Activated naive CD4-positive, alpha-beta T cell treated with anti-CD3 and anti-CD28 coated beads, Interleukin-2, amount 50 U/mL, for 24 hours (primary cell): ENCODE measurements at regions not wholly inside any gene's neighbourhood (a gene's known extent, or its start where the extent isn't known, plus 50 kb on each side); places are given as distances from the start of the nearest gene placed in this dataset.

Source experiments
- H3K27ac Mint-ChIP-seq: one replicate; pipeline ENCODE4 v1.8.0; 2021; ENCODE audit warnings: mild to moderate bottlenecking, mixed read lengths
- H3K27me3 Mint-ChIP-seq: one replicate; pipeline ENCODE4 v1.8.0; 2021; ENCODE audit warnings: mixed read lengths
- H3K36me3 Mint-ChIP-seq: one replicate; pipeline ENCODE4 v1.8.0; 2021; ENCODE audit warnings: mixed read lengths
- H3K4me1 Mint-ChIP-seq: one replicate; pipeline ENCODE4 v1.8.0; 2021; ENCODE audit warnings: mixed read lengths
- H3K4me3 Mint-ChIP-seq: one replicate; pipeline ENCODE4 v1.8.0; 2021; ENCODE audit warnings: mild to moderate bottlenecking, mixed read lengths
- H3K9me3 Mint-ChIP-seq: one replicate; pipeline ENCODE4 v1.8.0; 2021; ENCODE audit warnings: mixed read lengths

DNA sequence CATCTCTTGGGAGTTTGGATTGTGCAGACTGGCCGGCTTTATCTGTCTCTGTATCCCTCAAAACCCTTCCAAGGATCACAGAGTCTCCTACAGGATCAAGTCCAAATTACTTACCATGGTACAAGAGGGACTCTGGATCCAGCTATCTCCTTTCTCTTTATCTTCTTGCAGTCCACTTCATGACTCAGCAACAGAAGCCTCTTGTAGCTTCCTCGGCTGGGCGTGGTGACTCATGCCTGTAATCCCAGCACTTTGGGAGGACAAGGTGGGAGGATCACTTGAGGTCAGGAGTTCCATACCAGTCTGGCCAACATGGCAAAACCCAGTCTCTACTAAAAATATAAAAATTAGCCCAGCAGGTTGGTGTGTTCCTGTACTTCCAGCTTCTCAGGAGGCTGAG, 189.7 kb downstream of the BCAT1 start:
- H3K36me3 Mint-ChIP-seq: no peaks in the 10 kb centered on the region
- no peaks in the 10 kb centered on the region for H3K9me3 Mint-ChIP-seq
- H3K27me3 Mint-ChIP-seq: peaks cover 6% of the 10 kb centered on the region
- no peak overlapping the region for H3K27ac Mint-ChIP-seq
- H3K4me1 Mint-ChIP-seq: no peaks in the 10 kb centered on the region
- no peak overlapping the region for H3K4me3 Mint-ChIP-seq

DNA sequence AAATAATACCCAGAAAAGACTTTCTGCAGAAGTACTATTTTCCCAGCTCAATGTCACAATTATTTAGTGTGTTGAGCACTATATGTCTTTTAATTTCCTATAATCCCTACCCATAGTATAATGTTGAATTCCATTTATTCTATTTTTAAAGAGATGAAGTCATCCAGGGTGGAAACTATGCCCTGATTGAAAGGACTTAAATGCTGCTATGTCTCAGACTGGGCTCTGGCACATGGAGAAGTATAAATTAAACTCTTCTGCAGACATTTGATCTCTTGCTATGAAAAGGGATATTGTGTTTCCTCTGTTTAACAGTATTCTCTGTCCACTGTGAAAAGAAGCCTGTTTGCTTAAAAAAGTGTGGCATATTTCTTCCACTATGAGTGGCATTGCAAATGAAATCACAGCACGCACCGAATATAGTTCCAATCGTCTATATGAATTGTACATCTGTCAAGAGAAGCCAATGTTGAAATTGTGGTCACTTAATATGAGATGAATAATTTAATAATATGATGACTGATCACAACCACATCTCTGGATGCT, 192.3 kb downstream of the BCAT1 start:
- Mint-ChIP-seq H3K27ac (no peak overlapping the region), H3K27me3 (peaks cover 9% of the 10 kb centered on the region), H3K36me3 (no peaks in the 10 kb centered on the region), H3K4me3 (no peak overlapping the region), H3K4me1 (no peaks in the 10 kb centered on the region), H3K9me3 (no peaks in the 10 kb centered on the region)

DNA sequence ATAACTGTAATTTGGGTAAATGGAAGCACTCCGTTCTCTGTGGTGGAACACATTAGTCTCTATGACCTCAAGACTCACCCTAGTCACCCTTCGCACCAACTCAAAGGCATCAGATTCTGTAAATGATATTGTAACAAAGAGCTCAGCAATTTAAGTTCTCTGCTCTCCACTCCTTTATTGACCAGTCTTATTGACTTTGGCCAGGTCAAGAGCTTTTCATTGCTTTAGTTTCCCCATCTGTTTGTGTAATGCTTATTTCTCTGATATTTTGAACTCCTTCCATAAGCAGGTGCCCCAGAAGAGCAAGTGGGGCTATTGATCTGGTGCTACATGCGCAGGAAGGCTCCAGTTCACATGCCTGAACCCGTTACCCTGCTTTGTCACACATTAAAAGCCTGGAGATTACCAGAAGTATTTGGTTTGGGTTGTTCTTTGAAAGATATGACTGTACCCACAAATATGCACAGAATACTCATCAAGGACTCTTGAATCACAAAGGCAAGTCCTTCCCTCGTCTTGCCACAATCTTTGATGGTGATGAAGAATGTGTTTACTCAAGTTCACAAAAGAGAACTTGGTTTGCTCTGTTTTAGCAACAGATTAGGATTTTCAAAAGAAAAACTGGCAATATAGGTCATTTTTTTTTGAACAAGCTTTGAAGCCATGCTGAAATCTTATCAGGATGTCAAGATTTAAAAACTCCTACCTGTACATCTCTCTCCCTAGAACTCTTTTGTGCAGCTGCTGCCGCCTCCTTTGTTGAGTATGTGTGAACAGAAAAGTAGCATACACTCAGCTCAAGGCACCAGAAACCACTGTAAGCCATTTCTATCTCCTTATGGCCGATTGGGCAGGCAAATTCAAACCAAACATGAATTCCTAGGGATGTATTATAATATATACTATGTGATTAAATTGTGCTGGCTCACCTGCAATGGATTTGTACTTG, 193.9 kb downstream of the BCAT1 start:
- no peak overlapping the region for H3K27ac Mint-ChIP-seq
- H3K4me3 Mint-ChIP-seq: no peak overlapping the region
- H3K9me3 Mint-ChIP-seq: no peaks in the 10 kb centered on the region

DNA sequence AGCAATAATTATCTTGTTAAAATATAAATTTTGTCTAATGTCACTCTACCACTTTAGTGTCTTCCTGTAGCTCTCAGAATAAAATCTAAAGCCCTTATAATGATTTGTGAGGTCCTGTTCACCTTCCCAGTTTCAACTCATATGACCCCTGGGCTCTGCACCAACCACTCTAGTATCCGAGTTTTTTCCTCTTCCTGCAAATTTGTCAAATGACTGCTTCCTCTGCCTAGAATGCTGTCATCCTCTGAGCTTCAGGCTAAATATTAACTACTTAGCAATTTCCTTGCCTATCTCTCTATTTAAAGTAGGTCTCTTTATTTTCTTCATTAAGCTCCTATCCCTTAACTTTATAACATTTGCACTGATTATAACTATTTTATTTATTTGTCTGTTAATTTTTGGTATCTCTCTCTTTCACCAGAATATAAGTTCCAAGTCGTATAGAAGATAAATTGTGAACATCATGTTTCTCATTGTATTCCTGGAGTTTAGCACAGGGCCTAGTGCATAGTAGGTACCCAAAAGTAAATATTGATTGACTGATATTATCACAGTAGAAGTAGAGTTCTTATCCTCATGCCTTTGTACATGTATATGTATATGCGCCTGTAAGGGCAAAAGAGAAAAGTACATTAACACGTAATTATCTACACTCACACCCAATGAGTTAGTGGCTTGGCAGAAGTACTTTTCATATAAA, 196.0 kb downstream of the BCAT1 start:
- H3K9me3 Mint-ChIP-seq: no peaks in the 10 kb centered on the region
- H3K27me3 Mint-ChIP-seq: peaks cover 9% of the 10 kb centered on the region
- H3K4me3 Mint-ChIP-seq: no peak overlapping the region
- H3K27ac Mint-ChIP-seq: no peak overlapping the region
- no peaks in the 10 kb centered on the region for H3K4me1 Mint-ChIP-seq
- no peaks in the 10 kb centered on the region for H3K36me3 Mint-ChIP-seq

More for the DNA sequence above, 193.9 kb downstream of the BCAT1 start:
- no peaks in the 10 kb centered on the region for H3K36me3 Mint-ChIP-seq
- peaks cover 9% of the 10 kb centered on the region for H3K27me3 Mint-ChIP-seq
- no peaks in the 10 kb centered on the region for H3K4me1 Mint-ChIP-seq

DNA sequence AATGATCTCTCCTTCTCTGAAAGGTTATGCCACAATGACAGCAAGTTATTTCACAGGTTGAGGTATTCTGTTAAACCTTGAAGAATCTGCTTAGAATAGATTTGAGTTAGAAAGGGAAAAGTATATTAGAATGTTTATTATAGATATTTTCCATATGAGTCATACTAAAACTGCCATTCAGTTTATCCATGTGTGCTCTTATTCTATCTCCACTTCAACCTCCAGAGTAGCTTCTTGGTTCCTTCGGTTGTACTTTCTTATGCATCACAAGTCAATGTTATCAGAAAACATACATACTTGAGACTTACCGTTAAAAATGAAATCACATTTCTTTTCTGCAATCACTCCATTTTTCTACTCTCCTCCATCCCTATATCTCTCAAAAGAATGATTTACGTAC, 197.7 kb downstream of the BCAT1 start:
- H3K4me3 Mint-ChIP-seq: no peak overlapping the region

DNA sequence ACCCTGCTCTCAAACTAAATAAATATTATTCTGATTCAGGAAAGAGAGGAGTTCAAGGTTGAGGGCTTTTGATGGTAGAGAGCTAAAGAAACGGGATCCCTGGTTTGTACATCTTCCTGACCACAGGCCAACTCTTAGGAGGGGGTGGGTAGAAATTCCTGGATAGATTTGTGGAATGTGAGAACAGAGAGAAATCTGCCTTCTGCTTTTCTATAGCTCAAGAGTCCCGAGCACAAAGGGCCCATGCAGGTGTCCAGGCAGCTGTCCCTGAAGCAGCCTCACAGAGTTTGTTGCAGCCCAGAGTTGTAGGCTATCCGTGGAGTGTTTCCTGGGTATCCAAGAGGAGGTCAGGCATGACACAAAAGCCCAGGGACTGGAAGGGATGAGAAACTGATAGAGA, 198.6 kb downstream of the BCAT1 start:
- Mint-ChIP-seq H3K27me3 (peaks cover 7% of the 10 kb centered on the region), H3K4me1 (no peaks in the 10 kb centered on the region), H3K4me3 (no peak overlapping the region), H3K27ac (no peak overlapping the region), H3K9me3 (no peaks in the 10 kb centered on the region), H3K36me3 (no peaks in the 10 kb centered on the region)

More for the DNA sequence above, 197.7 kb downstream of the BCAT1 start:
- no peak overlapping the region for H3K27ac Mint-ChIP-seq
- no peaks in the 10 kb centered on the region for H3K36me3 Mint-ChIP-seq
- H3K4me1 Mint-ChIP-seq: no peaks in the 10 kb centered on the region
- H3K27me3 Mint-ChIP-seq: peaks cover 9% of the 10 kb centered on the region
- no peaks in the 10 kb centered on the region for H3K9me3 Mint-ChIP-seq

DNA sequence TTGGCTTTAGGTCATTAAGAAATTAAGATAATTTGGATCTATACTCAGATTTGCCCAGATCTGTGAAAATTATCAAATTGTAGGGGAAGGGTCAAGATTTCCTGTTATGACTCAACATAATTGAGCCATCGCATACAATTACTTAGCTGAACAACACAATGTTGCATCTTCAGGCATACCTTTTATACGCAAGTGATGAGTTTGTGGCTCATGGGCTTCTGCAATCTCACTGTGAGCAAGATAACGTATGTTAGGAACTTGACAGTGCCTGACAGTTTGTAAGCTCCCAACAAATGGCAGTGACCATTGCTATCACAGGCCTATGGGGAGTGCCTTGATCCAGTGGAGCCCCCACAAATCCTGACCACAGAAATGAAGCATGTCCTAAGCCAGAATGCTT, 199.7 kb downstream of the BCAT1 start:
- Mint-ChIP-seq H3K27me3 (peaks cover 3% of the 10 kb centered on the region), H3K36me3 (no peaks in the 10 kb centered on the region), H3K9me3 (no peaks in the 10 kb centered on the region), H3K4me1 (no peaks in the 10 kb centered on the region), H3K27ac (no peak overlapping the region), H3K4me3 (no peak overlapping the region)

DNA sequence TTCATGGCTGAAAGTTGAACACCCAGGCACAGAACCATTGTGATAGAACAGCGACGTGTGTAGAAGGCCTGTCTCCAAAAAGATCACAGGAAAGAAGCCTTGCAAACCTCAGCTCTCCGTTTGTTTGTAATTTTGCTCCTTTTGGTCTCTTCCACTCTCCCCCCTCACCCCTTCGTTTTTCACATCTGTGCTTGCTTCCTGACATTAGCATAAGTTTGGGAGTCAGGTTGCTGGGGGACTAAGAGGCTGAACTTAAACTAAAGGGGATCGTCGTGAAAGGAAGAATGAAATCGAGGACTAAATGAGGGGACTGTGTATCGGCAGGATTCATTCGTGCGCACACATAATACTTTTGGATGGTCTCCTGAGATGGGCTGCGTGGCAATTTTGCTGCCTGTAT, 200.6 kb downstream of the BCAT1 start:
- Mint-ChIP-seq H3K4me3 (no peak overlapping the region), H3K4me1 (no peaks in the 10 kb centered on the region), H3K9me3 (no peaks in the 10 kb centered on the region)

DNA sequence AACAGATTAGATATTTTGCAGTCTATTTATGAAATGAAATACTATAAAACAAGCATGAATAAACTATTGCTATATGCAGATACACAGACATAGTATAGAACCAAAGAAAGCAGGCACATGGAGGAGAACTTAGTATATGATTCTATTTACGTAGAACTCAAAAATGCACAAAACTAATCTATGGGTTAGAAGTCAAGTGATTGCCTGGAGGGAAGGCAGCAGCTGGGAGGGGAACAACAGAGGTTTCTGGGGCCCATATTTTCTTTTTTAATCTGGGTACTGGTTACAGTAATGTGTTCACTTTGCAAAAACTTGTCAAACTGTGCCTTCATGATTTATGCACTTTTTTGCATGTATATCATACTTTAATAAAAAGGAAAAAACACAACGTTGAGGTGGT, 202.0 kb downstream of the BCAT1 start:
- Mint-ChIP-seq H3K27me3 (no peaks in the 10 kb centered on the region), H3K4me1 (no peaks in the 10 kb centered on the region), H3K4me3 (no peak overlapping the region), H3K27ac (no peak overlapping the region), H3K36me3 (no peaks in the 10 kb centered on the region), H3K9me3 (no peaks in the 10 kb centered on the region)

More for the DNA sequence above, 200.6 kb downstream of the BCAT1 start:
- no peak overlapping the region for H3K27ac Mint-ChIP-seq
- peaks cover 2% of the 10 kb centered on the region for H3K27me3 Mint-ChIP-seq
- H3K36me3 Mint-ChIP-seq: no peaks in the 10 kb centered on the region

DNA sequence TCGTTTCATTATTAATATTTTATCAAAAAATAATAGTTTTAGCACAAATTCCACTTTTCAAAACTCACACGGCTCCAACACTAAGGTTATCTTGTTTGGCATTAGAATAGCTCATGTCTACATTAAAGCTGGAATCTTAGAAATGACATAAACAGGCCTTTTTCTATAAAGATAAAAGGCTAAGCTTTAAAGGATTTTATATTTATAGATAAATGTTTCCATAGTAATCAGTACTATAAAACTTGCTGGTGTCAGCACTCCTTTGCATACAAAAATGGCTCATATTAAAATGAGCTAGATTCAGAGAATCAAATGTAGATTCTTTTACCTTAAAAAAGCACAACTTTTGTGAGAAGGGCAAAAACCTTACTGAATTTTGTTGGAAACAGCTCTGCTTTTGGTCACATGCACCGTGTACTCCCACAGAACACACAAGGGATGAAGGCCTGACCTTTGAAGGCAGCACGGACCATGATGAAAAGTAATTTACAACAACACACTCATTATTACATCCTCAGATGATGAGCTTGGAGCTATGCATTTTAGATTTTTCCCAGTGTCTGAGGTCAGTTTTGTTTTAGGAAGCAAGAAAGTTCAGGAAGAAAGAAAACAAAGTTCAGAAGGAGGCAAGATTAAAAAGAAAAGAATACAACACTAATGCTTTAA, 202.8 kb downstream of the BCAT1 start:
- Mint-ChIP-seq H3K9me3 (no peaks in the 10 kb centered on the region), H3K27me3 (no peaks in the 10 kb centered on the region), H3K4me3 (no peak overlapping the region), H3K27ac (no peak overlapping the region), H3K4me1 (no peaks in the 10 kb centered on the region), H3K36me3 (no peaks in the 10 kb centered on the region)

DNA sequence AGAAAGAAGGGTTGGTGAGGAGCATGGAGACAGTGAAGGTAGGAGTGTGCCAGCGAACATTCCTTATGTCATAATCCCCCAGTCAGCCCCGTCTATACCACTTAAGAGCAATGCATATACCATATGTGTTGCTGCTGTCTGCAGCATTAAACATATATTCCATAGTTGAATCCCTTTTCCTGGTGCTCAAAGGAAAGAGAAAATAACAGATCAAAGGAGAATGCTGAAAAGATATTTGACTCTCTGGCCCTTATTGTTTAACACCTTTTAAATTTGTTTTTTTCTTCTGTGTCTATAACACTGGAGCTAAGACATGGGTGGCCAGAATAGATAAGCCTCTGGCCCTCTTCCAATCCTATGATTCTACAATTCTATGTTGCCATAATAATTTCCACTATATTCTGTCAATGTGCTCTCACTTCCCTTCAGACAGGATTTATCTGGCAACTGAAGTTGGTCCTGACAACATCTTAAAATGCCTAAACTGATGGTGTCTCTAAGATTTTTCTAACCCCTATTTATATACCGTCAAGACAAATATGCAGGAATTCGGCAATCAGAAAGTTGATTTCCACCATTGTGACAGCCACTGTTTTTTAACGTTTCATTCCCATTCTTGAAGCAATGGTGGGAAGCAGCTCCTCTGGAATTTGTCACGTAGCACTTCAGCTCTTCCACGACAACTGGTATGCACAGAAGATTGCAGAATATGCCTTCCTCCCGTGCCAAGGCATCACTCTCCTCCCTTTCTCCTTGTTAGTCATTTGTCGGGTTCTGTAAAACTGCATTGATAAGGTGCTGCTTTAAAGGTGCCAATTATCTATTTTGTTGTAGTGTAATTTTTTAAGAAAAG, 204.7 kb downstream of the BCAT1 start:
- H3K9me3 Mint-ChIP-seq: no peaks in the 10 kb centered on the region
- no peaks in the 10 kb centered on the region for H3K27me3 Mint-ChIP-seq
- H3K27ac Mint-ChIP-seq: no peak overlapping the region
- H3K4me1 Mint-ChIP-seq: no peaks in the 10 kb centered on the region
- no peaks in the 10 kb centered on the region for H3K36me3 Mint-ChIP-seq
- H3K4me3 Mint-ChIP-seq: no peak overlapping the region

DNA sequence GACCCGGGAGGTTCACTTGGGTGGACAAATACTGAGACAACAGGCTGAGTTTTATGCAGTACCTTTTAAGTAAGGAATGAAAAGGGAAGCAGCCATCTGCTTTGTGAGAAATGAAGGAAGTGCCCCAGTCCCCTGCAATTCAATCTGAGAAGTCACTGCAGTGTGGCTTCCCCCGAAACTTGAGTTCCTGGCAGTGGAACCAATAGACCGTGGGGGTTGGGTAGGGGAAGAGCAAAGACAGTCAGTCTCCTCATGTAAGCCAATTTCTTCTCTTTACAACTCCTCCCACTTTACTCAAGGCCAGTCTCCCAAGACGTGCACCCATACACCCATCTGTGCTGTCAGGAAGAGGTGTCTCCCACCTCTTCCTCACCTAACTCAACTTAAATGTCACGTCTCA, 206.5 kb downstream of the BCAT1 start:
- Mint-ChIP-seq H3K27ac (no peak overlapping the region), H3K4me1 (no peaks in the 10 kb centered on the region), H3K27me3 (no peaks in the 10 kb centered on the region), H3K9me3 (no peaks in the 10 kb centered on the region), H3K4me3 (no peak overlapping the region), H3K36me3 (no peaks in the 10 kb centered on the region)

DNA sequence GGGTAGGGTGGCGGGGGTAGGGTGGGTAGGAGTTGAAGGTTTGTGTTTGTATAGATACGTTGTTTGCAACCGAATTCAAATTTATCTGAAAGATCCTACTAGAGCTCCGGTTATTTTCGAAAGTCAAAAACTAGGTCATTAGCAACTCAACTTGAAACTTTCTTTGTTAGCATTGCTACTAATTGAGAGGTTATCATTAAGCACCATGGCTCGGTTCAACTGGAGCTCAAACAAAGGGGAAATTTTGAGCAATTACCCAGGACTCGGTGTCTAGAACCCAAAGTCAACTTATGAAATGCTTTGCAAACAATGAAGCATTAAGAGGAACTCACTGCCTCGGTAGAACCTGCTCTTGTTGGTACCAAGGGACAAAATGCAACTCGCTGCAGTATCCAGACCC, 207.7 kb downstream of the BCAT1 start:
- no peaks in the 10 kb centered on the region for H3K4me1 Mint-ChIP-seq
- H3K36me3 Mint-ChIP-seq: no peaks in the 10 kb centered on the region
- H3K27ac Mint-ChIP-seq: no peak overlapping the region
- H3K27me3 Mint-ChIP-seq: no peaks in the 10 kb centered on the region
- no peaks in the 10 kb centered on the region for H3K9me3 Mint-ChIP-seq
- H3K4me3 Mint-ChIP-seq: no peak overlapping the region

DNA sequence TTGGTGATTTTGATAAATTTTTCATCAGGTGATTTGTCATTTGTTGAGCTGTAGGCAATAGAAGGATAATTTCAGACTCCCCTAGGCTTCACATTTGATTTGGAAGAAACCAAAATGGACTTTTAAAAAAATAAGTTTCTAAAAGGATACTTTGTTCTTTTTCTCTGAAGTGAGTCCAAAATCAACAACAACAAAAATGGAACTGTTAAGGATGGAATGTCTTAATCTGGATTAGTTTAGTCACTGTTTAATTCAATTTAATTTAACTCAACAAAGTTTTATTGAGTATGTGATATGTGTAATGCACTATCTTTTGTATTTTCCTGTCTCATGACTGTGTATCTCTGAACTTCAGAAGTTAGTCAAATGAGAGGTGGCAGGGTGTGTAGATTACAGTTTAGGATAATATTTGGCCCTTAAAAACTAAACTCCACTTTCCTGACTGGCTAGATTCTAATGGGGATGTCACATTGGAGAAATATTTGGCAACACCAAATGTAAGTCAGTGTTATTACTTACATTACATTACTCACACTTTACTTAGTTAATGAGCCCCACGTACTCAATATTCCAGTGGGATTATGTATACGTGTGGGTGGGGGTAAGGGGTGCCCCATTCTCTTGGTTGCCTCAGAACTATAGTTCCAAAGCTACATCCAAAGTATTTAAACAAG, 209.7 kb downstream of the BCAT1 start:
- Mint-ChIP-seq H3K27ac (no peak overlapping the region), H3K4me3 (no peak overlapping the region), H3K9me3 (no peaks in the 10 kb centered on the region), H3K36me3 (no peaks in the 10 kb centered on the region), H3K4me1 (no peaks in the 10 kb centered on the region), H3K27me3 (no peaks in the 10 kb centered on the region)
